Non-pigmented ciliary epithelial cell (primary cell): ENCODE measurements at regions not wholly inside any gene's neighbourhood (a gene's known extent, or its start where the extent isn't known, plus 50 kb on each side); places are given as distances from the start of the nearest gene placed in this dataset.
"Not testable (repeated sequence)": the region's sequence is repeated elsewhere in the genome, so short reads cannot be mapped to it uniquely, and the experiment has no call there.

Experiments used
- DNase-seq: peaks from one replicate; pipeline ENCODE4 v3.0.0-alpha.2; 2010; ENCODE audit warnings: low read depth

DNA sequence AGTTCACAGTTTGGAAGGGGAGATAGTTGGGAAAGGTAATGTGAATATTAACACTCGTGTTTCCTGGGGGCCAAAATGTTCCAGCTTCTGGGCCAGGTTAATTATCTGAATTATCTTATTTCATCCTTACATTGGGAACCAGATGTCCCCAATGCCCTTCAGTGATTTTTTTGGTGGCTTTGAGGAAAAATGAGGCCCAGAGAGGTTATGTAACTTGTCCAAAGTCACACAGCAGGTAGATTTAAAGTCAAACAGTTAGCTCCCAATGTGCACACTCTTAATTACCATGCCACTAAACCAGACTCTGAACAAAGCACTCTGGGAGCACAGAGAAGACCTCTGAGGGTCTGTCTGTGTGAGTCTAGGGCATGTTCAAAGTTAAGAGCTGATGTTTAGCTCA is 259.9 kb upstream of the PLGLB2 start:
- DNase-seq, result not testable (repeated sequence)

GRCh38 chr2:87488991-87489390 is 258.9 kb upstream of the PLGLB2 start:
- DNase-seq, result not testable (repeated sequence)

- not testable (repeated sequence) for DNase-seq
Observed at GRCh38 chr2:87494846-87495245, 253.0 kb upstream of the PLGLB2 start.

DNA sequence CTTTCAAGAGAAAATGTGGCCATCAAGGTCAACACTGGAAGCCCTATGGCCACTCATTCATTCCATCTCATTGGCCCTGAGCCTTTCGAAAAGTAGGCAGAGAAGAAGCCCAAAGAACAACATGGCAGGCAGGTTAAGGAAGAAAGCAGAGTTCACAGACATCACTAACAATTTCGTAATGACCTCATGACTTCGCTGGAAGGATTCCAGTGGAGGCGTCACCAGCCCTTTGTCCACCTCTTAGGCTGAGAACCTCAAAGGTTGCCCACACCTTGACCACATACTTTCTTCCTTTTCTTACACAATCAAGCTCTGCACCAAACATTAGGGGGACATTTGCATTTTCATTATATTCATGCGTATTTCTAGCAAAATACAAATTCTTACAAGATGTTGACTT is 252.4 kb upstream of the PLGLB2 start:
- not testable (repeated sequence) for DNase-seq

DNA sequence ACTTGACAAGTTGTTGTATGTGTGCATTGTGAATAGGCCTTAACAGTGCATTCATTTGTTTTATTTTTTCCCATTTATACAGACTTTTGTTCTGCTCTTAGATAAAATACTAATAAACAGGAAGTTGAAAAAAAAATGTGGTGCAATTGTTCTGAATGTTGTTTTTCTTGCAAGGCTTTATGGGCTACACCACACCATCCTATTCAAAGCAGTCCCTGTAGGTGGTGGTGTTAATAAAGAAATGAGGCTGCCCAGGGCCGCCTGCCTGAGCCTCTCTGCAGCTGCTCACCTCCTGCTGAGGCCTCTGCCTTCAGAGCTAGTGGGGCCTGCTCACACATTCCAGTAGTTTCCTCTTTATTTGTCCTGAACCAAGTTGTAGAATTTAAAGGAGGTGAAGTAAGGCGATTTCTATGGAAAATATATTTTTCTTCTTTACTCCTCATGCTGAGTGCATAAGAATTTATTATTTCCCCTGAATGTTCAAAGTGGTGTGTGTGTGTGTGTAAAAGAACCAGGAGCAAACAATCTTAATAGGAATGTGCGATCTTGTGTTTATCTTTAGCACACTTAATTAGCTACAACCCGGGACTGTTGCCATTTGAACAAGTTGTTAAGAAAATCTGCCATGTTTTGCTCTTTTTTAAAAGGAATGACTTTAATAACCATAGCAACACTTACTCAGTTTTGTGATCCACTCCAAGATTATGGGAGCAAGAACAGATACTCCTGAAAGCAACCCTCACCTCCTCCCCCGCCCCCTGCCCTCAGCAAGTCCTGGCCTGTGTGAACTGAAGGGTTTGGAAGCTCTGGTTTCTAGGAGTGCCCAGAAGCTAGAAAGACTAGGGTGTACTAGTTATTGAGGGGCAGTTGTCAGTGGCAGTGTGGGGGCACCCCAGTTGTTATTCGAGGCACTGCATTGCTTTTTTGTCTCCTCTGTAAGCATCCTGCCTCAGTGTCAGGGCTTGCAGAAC is 251.6 kb upstream of the PLGLB2 start:
- not testable (repeated sequence) for DNase-seq

GRCh38 chr2:87497135-87497534 is 250.8 kb upstream of the PLGLB2 start:
- DNase-seq, result not testable (repeated sequence)

GRCh38 chr2:87497700-87498099 is 250.2 kb upstream of the PLGLB2 start:
- not testable (repeated sequence) for DNase-seq

GRCh38 chr2:87498169-87498853 is 249.6 kb upstream of the PLGLB2 start:
- DNase-seq, result not testable (repeated sequence)

DNA sequence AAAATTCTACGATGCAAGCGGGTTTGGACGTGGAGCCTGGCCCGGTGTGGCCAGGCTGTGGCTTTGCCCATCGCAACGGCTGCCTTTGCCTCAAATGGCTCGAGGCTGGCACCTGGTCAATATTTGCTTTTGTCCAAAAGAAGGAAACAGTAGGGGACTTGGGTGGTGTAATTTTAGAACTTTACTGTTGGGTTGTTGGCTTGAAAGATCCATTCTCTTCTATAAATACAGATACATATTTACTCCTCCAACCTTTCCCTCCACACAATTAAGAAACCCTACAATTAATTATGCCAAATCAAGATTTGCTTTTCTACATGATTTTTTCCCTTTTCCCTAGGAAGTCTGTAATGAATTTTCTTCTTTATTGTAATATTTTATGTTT is 249.0 kb upstream of the PLGLB2 start:
- DNase-seq, result not testable (repeated sequence)

GRCh38 chr2:87499860-87500259 is 248.0 kb upstream of the PLGLB2 start:
- not testable (repeated sequence) for DNase-seq

DNA sequence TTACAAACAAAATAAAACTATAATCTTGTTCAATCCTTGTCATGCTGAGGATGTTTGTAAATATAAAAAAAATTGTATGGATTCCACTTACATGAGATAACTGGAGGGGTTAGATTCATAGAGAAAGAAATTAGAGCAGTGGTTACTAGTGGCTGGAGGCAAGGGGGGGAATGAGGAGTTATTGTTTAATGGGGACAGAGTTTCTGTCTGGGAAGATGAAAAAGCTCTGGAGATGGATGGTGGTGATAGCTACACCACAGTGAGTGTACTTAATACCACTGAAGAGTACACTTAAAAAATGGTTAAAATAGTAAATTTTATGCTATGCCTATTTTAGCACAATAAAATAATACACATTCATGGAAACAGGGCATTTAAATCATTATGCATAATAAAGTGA is 247.5 kb upstream of the PLGLB2 start:
- not testable (repeated sequence) for DNase-seq

DNA sequence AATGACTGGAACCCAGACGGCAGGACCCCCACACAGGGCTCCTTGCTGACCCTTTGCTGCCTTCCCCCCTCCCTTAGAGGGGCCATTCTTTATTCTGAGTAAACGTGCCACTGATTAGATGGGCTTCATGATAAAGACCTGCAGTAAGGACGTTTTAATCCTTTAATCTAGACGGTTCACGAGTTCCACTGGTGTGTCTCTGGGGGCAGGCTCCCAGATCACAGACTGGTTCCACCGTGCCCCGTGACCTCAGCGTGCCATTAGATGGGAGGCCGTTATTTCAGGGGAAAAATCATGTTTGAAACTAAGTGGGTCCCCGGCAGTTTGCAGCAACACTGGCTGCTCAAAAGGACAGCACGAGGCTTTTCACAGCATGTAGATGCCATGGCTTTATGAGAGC is 246.9 kb upstream of the PLGLB2 start:
- DNase-seq, result not testable (repeated sequence)

- not testable (repeated sequence) for DNase-seq
Observed at GRCh38 chr2:87502948-87503347, 244.9 kb upstream of the PLGLB2 start.

GRCh38 chr2:87505239-87505638 is 242.6 kb upstream of the PLGLB2 start:
- not testable (repeated sequence) for DNase-seq

DNA sequence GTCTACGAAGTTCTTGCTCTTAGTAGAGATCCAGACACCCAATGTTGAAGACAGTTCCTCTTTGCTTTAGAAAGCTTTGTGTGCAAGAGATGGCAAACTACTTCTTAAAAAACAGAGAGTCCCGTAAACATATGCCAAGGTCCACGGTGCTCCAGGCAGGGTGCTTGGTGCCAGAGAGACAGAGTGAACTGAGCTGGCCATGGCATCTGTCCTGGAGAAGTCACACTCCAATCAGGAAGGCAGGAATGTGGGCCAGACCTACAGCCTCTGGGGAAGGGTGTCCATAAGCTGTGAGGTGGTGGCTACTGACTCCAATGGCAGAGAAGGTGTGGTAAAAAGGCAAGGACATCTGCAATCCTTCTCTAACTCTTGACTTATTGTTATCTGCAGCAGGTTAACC is 242.0 kb upstream of the PLGLB2 start:
- not testable (repeated sequence) for DNase-seq

DNA sequence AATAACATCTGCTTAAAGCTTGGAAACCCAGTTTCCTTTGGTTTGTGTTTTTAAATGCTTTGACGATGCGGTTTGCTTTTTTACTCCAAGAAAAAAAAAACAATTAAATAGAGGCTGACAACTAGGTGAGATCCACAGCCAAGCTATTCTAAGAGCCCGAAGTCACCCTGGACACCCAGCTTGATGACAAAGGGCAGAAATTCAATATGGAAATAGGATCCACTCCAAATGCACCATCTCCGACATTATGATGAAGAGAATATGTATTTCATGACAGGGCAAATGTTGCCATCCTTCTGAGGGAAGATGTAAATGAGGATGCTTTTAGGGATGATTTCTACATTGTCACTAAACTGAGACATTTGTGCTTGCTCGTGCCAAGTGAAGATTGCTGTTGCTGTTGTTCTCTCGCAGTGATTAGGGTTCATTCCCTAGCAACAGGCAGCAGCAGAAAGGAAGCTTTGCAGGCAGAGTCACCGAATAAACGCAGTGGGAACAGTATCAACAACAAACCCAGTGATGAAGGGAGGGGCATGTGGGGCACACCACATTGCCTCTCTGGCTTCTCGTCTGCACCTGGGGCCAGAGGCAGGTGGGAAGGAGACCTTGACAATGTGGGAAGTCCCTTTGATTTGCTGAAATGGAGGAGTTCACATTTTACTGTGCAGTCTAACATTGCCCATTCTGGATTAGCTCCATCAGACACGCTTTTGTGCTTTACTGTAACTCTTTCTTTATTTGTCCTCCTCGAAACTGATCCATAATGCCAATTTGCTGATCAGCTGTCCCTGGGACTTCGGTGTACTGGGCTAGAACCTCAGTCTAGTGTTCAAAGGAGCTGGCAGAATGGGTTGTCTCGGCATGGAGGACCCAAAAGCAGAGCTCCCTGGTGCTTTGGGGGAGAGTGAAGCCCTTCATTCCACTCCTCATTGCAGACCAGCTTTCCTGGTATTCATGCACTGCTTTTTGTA is 240.2 kb upstream of the PLGLB2 start:
- DNase-seq, result not testable (repeated sequence)

GRCh38 chr2:87511195-87511778 is 236.6 kb upstream of the PLGLB2 start:
- DNase-seq, result not testable (repeated sequence)

GRCh38 chr2:87512864-87513530 is 234.9 kb upstream of the PLGLB2 start:
- not testable (repeated sequence) for DNase-seq

- not testable (repeated sequence) for DNase-seq
Observed at GRCh38 chr2:87514034-87514433, 233.9 kb upstream of the PLGLB2 start.

- not testable (repeated sequence) for DNase-seq
Observed at GRCh38 chr2:87514515-87514914, 233.4 kb upstream of the PLGLB2 start.

DNA sequence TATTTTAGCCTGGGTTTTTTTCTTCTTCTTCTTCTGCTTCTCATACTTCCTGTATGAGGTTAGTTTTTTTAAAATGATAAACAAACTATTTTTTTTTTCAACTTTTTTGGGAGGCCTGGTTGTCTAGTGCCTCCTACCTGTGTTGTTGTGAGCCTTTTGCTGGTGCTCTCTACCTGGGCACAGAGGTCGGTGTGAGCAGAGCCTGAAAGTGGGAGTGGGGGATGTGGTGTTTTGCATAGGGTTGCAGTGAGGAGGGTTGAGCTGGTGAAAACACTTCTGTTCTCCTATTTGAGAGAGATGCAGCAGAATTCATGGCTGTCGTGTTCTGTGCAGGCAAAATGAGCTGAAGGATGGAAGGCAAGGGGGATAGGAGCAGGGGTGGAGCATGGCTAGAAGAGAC is 232.7 kb upstream of the PLGLB2 start:
- not testable (repeated sequence) for DNase-seq
